CD4-positive, alpha-beta T cell treated with Interferon alpha-2 for 1 hour (primary cell): ENCODE measurements at regions not wholly inside any gene's neighbourhood (a gene's known extent, or its start where the extent isn't known, plus 50 kb on each side); places are given as distances from the start of the nearest gene placed in this dataset.
"Not testable (repeated sequence)": the region's sequence is repeated elsewhere in the genome, so short reads cannot be mapped to it uniquely, and the experiment has no call there.

Source experiments
- DNase-seq, 2 donors: peaks; one replicate each; pipeline ENCODE4 v3.0.0-alpha.2; 2020 to 2022

DNA sequence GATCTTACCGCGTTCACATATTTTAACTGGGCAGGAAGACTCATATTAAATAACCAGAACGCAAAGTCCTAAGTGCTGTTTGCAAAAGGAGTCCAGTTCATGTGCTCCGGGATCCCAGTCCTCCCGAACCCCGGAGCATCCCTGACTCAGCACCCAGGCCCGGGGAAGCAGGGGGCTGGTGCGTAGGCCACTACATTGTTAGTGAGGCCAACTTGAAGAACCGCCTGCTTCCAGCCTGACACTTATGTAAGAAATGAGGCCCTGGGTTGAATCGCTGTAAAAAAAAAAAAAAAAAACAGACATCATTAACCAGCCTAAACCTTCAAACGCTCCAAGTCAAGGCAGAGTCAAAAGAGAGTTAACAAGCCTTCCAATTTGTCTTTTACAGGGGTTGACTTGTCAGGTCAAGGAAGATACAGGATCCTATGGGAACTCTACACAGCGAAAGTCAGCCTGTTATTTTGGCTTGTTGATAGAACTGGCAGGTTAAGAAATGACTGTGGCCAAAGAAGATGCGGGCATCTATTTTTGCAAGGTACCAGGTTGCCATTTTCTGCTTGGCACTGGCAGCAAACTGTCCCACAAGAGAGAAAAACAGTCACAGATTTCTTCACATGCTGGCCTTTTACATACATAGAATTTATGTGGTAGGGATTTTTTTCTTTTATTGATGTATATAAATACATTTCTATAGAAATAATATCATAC lies 93.3 kb downstream of the ACTL7B start:
- DNase-seq: no peak

DNA sequence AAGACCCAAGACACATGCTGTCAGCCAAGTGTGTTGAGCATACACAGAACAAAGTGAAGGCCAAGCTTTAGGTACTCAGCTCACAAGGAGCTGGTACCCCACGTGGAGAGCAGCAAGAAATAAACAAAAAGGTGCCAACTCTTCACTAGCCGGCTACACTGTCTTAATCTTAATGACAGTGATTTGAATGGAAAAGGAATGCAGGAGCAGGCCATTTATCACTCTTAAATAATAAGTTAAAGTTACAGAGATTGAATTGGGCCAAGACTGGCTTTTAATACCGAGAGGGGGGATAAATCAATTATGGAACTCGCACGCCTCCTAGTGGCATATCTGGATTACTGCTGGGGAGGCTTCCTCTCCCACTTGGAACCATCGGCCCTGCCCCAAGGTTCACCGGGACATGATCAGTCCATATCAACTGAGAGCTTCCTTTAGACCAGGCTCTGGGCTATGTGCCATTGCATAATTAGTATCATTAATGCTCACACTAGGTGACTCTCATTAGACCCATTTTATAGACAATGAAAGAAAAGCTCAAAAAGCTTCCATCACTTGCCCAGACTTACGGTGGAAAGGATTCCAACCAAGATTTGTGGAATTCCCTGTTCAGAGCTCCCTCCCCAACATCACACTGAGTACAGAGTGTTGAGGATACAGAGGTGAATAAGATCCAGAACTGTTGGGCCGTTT lies 94.0 kb downstream of the ACTL7B start:
- DNase-seq: peak; percentile 28 to 30

DNA sequence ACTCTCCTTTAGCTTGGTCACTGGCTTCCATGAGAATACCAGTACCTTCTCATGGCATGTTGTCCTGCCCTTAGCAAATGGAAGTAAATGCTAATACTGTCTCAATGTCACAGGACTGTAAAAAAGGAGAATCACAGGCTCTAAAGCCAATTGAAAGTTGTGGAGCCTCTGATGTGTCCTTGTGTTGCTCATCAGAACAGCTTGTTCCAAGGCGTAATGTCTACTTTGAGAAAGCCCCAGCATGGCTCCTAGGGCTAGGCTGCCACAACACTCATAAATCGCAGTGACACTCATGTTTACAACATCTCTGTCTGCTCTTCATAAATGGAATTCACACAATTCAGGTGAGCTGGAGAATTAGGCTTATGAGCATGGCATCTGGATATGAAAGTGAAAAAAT lies 94.9 kb downstream of the ACTL7B start:
- no peak for DNase-seq

DNA sequence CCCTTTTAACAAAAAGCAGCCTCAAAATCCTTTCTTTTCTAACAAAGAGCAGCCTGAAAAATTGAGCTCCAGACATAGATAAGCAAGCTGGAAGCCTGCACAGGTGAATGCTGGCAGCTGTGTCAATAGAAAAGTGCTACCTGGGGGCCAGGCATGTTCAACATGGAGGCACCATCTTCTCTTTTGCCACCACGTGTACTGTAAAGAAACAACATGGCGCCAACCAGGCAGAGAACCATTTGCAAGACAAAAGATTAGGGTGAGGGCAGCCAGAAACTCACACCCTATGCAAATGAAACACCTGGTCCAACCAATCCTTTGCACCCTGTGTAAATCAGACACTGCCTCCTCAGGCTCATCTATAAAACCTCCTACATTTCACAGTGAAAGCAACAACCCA lies 96.0 kb downstream of the ACTL7B start:
- DNase-seq: no peak

DNA sequence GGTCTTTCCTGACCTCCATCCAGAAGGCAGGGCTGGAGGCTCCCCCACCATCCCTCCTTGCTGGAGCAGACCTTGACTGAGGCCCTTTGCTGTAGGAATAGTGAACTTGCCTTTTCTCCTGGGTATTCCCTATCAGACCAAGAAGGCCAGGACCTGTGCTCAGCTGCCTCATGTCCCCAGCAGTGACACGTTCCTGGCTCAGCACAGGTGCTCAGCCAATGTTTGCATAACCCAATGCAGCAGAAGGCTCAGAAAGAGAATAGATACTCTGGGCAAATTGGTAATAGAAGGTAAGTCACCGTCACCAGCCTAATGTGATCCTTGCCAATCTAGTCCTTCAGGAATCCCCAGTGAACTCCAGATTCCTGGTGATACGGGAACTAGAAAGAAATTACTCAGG lies 96.4 kb downstream of the ACTL7B start:
- no peak for DNase-seq

DNA sequence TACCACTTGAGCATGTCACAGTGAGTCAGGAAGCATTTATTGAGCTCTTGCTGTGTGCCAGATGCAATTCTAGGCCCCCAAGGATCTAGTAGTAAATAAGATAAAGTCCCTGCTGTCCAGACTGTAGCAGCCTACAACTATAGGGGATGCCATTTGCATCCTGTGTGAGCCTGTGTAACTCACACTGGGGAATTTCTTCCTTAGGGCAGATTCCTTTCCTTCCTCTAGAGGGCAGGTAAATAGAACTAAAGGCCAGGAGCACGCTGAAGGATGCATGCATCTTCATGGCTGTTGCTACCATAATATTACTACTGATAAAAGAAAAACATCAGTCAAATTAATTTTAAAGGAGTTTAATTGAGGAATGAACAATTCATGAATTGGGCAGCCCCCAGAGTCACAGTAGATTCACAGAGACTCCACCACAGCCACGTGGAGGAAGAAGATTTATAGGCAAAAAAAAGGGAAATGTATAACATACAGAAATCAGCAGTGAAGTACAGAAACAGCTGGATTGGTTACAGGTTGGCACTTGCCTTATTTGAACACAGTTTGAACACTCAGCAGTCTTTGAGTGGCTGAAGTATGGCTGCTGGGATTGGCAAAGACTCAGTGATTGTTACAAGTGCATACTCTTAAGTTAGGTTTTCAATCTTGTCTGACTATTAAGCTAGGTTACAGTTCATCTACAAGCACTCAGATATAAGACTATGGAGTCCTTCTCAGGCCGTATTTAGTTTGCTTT lies 98.9 kb downstream of the ACTL7B start:
- no peak for DNase-seq

DNA sequence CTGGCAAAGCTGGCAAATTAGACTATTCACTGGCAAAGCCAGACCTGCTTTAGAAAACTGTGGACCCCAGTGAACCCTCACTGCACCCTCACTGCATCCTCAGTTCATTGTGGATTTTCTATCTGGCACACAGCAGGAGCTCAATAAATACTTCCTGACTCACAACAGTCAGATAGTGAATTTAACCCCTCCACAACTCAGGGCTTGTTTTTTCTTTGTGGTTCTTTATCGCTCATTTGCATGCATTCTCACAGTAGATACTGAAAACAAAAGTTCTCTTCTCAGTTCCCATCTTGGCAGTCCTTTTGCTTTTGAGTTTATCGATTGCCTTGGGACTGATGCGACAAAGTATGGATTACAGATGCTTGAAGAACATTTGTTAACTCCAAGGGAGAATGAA lies 99.8 kb downstream of the ACTL7B start:
- DNase-seq: no peak

DNA sequence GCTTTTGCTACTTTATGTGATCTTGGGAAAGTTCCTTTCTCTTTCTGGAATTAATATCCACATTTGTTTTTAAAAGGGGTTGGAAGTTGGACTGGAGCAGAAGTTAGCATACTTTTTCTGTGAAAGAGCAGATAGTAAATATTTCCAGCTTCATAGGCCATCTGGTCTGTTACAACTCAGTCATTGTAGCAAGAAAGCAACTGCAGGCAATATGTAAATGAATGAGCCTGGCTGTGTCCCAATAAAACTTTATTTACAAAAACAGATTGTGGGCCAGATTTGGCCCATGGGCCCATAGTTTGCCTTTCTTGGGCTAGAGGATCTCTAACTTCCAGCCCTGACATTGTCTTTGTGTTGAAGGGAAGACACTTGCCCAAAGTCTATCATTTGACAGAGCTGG lies 104.4 kb downstream of the ACTL7B start:
- DNase-seq: no peak

DNA sequence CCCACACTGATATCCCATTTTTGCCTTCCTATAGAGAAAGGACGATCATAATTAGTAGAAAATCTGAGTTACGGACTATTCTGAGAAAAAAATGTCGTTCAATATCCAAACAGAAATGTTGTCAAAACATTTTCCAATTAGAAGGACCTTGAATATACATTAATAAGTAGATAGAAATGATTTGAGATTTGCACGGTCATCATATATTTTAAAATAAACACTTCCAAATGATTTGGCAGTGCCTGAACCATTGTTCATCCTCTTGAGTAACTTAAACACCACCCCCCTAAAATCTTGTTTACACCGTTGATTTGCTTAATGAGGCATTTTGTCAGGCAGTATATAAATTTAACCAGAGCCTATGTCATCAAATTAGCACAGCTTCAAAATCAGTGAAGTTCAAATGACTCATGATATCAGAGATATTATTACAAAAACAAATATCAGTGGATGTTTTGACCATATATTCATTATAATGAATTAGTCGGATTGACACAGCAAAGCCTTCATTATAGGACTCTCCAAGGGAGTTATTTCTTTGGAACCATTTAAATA lies 105.0 kb downstream of the ACTL7B start:
- no peak for DNase-seq

DNA sequence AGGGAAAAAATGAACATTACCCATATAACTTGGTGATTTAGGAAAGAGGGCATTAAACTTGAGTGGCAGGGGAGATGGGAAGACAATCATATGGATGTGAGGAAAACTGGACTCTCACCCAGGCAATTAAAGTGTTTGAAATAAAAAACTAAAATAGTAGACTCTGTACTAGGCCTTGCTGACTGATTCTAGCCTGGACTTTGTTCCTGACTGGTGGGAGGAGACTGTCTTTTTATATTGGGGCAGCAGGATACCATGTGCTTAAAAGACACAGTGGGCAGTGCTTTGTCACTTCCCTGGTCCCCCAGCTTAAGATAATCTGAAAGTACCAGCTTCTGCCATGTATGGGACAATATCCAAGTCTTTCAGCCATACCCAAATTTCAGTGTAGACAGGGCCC lies 107.0 kb downstream of the ACTL7B start:
- DNase-seq: no peak

DNA sequence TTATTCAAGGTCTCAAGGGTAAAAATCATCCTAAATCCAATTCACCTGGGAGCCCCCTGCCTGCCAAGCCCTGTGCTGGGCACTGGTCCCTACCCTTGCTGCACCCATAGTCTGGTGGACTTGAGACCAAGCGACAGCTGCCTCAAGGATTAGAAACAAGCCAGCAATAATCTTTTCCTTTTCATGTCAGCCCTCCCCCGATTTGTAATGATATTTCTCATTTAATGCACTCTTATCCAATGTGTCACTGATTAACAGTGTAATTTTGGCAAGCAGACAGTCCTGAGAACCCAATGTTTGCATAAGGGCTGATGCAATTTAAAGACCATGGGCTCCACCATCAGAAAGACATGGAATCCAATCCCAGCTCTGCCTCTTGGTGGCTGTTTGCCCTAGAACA lies 108.9 kb downstream of the ACTL7B start:
- no peak for DNase-seq

DNA sequence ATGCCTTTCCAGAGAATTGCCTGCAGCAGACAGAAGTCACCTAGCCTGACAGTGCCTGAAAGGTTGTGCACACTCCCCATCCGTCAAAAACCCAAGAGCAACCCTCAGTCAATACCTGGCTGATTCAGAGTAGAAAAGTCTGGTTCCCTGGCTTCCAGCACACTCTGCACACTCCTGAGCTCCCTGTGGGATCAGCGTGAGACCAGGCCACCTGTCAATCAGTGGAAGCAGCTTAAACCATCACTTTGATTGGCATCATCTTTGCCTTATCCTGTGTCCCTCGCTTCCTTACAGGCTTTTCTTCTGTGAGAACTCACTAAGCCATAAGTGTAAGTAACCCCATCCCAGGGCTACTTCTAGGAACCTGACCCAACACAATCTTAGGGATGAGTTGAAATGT lies 109.8 kb downstream of the ACTL7B start:
- no peak for DNase-seq

DNA sequence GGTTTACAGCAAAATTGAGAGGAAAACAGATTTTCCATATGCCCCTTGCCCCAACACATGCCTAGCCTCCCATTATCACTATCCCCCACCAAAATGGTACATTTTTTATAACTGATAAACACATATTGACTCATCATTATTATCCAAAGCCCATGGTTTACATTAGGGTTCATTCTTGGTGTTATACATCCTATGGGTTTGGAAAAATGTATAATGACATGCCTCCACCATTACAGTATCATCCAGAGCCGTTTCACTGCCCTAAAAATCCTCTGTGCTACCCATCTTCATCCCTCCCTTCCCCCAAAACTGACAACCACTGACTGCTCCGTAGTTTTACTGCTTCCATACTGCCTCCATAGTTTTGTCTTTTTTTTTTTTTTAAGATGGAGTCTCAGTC lies 111.1 kb downstream of the ACTL7B start:
- DNase-seq: no peak

DNA sequence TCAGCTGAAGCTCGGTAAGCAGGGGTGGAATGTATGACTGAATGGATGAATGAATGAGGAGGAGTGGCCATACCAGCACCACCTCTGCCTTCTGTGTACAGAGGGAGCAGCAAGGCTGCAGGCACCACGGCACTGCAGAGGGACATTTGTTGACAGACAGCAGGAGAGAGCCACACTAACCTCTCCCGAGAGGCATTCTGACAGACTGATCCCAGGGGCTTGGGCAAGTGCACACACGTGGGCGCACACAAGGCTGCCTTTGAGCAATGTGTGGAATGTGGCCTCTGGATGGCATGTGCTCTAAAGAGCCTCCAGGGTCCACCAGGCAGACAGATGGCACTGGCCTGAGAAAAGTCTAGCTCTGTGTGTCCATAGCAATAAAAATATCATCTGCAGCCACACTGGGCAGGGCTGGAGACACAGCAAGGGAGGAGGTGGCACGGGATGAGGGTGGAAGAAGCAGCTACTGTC lies 111.8 kb downstream of the ACTL7B start:
- no peak for DNase-seq

DNA sequence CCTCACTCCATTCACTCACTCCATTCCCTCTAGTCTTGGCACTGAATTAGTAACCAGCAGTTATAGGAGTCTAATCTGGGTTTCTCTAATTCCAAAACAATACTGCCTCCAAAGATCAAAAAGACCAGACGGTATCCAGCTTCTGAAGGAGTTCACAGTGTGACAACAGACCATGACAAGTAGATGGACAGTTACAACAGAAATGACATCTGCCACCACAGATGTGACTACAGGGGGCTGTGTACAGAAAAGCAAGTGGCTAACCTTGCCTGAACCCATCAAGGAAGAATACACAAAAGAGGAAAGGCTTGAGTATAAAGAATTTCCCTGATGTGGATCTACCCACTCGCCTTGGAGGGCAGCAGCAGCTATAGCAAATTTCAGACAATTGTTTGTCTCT lies 112.4 kb downstream of the ACTL7B start:
- DNase-seq: no peak

DNA sequence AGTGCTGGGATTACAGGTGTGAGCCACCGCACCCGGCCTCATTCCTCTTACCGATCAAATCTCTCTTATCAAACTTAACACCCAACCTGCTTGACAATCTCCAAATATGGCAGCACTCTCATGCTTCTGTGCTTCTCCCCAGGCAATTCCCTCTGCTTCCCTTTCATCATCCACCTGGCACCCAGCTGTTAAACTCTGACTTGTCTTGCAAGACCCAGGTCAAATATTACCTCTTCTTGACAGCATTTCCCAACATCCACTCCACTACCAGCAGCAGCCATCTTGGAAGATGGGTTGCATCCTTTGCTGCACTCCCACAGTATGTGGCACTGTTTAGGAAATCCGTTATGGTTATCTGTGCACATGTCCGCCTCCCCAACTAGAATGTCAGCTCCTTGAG lies 113.6 kb downstream of the ACTL7B start:
- no peak for DNase-seq

DNA sequence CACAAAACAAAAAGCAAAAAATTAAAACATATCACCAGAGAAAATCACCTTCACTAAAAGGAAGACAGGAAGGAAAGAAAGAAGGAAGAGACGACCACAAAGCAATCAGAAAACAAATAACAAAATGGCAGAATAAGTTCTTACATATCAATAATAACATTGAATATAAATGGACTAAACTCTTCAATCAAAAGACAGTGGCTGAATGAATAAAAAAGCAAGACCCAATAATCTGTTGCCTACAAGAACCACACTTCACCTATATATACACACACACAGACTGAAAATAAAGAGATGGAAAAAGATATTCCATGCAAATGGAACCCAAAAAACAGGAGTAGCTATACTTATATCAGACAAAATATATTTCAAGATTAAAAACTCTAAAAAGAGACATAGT lies 124.5 kb downstream of the ACTL7B start:
- DNase-seq: not testable (repeated sequence)

DNA sequence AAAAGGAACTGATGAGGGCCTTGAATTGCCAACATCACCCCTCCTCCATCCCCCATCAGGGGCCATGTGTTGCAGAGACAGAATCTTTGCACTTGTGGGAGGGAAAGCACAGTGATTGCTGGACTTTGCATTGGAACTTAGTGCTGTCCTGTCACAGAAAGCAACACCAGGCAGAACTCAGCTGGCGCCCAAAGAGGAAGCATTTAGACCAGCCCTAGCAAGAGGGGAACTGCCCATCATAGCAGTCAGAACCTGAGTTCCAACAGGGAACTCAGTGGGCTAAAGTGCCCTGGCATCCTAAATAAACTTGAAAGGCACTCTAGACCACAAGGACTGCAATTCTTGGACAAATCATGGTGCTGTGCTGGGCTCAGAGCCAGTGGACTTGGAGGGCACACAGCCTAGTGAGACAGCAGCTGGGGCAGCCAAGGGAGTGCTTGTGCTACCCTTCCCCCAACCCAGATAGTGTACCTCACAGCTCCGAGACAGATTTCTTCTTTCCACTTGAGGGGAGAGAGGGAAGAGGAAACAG lies 128.1 kb downstream of the ACTL7B start:
- DNase-seq: no peak

DNA sequence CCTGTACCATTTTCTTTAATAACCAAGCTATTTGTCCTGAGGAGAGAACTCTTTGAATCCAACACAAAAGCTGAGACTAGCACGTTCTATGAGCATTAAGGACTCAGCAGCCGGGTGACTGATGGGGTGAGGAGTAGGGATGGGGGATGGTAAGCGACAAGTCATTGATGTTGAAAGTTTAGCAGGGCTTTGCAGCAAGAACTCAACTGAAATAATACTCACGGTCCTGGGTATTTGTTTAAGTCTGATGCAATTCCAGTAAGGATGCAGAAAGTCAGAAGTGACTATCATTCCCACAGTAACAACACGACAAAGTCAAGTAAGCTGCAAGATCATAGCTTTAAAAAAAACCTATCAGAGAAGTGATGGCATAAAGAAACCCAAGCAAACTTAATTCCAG lies 131.1 kb downstream of the ACTL7B start:
- DNase-seq: no peak

DNA sequence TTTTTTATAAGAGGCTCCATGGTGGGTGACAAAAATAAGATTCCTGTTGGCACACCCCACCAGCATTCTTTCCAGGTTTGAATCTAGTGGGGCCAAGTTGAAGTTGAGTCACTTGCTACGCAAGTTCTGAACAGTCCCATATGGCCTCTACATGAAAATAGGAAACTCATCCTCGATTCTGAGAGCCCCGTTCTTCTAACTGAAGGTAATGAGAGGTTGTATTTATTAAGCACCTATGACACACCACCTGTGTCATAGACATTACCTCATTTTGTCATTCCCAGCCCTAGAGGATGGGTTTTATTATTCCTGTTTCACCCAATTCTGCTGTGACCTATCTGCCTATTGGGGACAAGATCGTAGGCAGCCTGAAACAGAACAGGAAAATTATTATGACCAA lies 131.7 kb downstream of the ACTL7B start:
- no peak for DNase-seq

DNA sequence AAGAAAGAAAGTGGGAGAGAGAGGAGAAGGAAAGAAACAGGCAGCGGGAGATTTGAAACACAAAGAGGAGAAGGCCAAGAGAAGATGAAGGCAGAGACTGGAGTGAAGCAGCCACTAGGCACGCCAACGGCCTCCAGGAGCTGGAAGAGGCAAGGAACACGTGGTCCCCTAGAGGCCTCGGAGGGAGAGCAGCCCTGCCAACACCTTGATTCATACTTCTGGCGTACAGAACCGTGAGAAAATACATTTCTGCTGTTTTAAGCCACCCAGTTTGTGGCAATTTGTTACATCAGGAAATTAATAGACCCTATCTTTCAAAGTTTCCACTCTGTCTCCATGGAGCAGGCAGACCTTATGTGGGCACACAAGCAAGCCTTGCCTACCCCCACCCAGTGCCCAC lies 133.4 kb downstream of the ACTL7B start:
- DNase-seq: no peak

DNA sequence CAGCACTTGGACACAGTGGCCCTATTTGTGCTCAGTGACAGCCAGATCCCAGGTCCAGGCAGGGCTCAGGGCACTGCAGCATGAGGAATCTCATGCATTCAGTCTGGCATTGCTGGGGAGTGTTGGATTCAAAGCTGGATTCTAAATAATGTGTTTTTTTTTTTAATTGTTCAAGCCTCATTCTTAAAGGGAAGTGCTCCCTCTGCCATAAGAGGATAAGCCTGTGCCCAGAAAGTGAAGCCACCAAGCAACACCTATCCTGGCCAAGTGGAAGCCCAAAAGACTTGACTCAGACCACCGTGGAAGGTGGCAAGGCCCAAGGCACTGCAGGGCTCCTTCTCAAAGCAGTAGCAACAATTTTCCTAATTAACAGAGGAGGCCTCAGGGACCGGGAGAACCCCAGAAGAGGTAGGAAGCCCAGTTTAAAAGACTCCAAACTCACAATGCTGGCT lies 135.6 kb downstream of the ACTL7B start:
- no peak for DNase-seq

DNA sequence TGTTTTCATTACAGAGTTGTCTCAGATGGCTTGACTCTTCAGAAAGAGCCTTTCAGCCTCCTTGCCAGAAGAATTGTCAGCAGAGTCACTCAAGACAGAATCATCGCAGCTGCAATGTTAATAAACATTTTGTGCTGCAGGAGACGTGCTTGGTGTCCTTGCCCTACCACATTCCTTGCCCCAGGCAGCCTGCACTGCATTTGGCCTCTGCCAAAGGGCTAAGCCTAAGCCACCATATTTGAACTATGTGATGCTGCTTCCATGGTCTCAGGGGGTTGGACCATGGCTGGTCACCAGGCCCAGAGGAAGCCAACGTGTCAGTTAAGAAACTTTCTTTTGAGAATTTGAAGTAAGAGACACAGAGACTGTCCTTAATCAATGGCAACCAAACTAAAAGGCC lies 145.4 kb downstream of the ACTL7B start:
- no peak for DNase-seq
